ENCODE measurements at regions not wholly inside any gene's neighbourhood (a gene's known extent, or its start where the extent isn't known, plus 50 kb on each side); places are given as distances from the start of the nearest gene placed in this dataset.
"Not testable (repeated sequence)": the region's sequence is repeated elsewhere in the genome, so short reads cannot be mapped to it uniquely, and the experiment has no call there.

- DNase-seq, result no peak
- H3K27me3 ChIP-seq, result no peaks in the 10 kb centered on the region
- TF ChIP-seq POLR2A (IDR thresholded peaks at IDR 0.05), result no peak
- TF ChIP-seq CTCF (IDR thresholded peaks at IDR 0.05), result no peak
- H3K36me3 ChIP-seq (replicated peaks in 1 of 2; ENCODE audit: insufficient read depth in 1 of 2, low read depth in 2 of 2), result no peaks in the 10 kb centered on the region
- H3K27ac ChIP-seq, result no peak overlapping the region
- ATAC-seq, result no peak
- no peaks in the 10 kb centered on the region for H3K4me1 ChIP-seq
- no peaks in the 10 kb centered on the region for H3K9me3 ChIP-seq
- H3K4me3 ChIP-seq, result no peak overlapping the region
- intact Hi-C loops (cut with DNase I), result no loop called here
- 58 to 67% methylated on average over 1 of the region's 1 CpG for WGBS, 2 donors
These were observed 444.0 kb upstream of the PITX2 start for GRCh38 chr4:111066887-111067286.

GRCh38 chr4:111068883-111069282 lies 446.0 kb upstream of the PITX2 start:
- 65 to 69% methylated on average over 3 of the region's 3 CpGs for WGBS, 2 donors
- DNase-seq (no peak), ATAC-seq (no peak)
- TF ChIP-seq CTCF (IDR thresholded peaks at IDR 0.05) (no peak), POLR2A (IDR thresholded peaks at IDR 0.05) (no peak)
- H3K27ac ChIP-seq, result no peak overlapping the region
- H3K9me3 ChIP-seq, result no peaks in the 10 kb centered on the region
- no peaks in the 10 kb centered on the region for H3K27me3 ChIP-seq
- intact Hi-C loops (cut with DNase I), result no loop called here
- H3K4me3 ChIP-seq, result no peak overlapping the region
- no peaks in the 10 kb centered on the region for H3K4me1 ChIP-seq
- no peaks in the 10 kb centered on the region for H3K36me3 ChIP-seq (replicated peaks in 1 of 2; ENCODE audit: insufficient read depth in 1 of 2, low read depth in 2 of 2)

GRCh38 chr4:111070390-111070789 lies 447.5 kb upstream of the PITX2 start:
- Histone ChIP-seq H3K9me3 (no peaks in the 10 kb centered on the region), H3K27ac (no peak overlapping the region), H3K27me3 (no peaks in the 10 kb centered on the region), H3K4me3 (no peak overlapping the region), H3K36me3 (replicated peaks in 1 of 2; ENCODE audit: insufficient read depth in 1 of 2, low read depth in 2 of 2) (no peaks in the 10 kb centered on the region), H3K4me1 (no peaks in the 10 kb centered on the region)
- DNase-seq (no peak), ATAC-seq (no peak)
- intact Hi-C loops (cut with DNase I), result no loop called here
- TF ChIP-seq POLR2A (IDR thresholded peaks at IDR 0.05) (no peak), CTCF (IDR thresholded peaks at IDR 0.05) (no peak)
- 68 to 78% methylated on average over 4 of the region's 4 CpGs for WGBS, 2 donors

GRCh38 chr4:111074523-111075114 lies 451.7 kb upstream of the PITX2 start:
- Histone ChIP-seq H3K36me3 (replicated peaks in 1 of 2; ENCODE audit: insufficient read depth in 1 of 2, low read depth in 2 of 2) (no peaks in the 10 kb centered on the region), H3K4me3 (no peak overlapping the region), H3K27me3 (no peaks in the 10 kb centered on the region), H3K9me3 (no peaks in the 10 kb centered on the region), H3K27ac (no peak overlapping the region), H3K4me1 (no peaks in the 10 kb centered on the region)
- intact Hi-C loops (cut with DNase I), result no loop called here
- WGBS, 2 donors, result 69 to 89% methylated on average over 4 to 12 of the region's 12 CpGs
- DNase-seq (no peak), ATAC-seq (no peak)
- TF ChIP-seq POLR2A (IDR thresholded peaks at IDR 0.05) (no peak), CTCF (IDR thresholded peaks at IDR 0.05) (no peak)

- H3K4me3 ChIP-seq; H3K9me3 ChIP-seq; H3K36me3 ChIP-seq (replicated peaks in 1 of 2; ENCODE audit: insufficient read depth in 1 of 2, low read depth in 2 of 2); DNase-seq; H3K27ac ChIP-seq; intact Hi-C loops (cut with DNase I); ATAC-seq; H3K27me3 ChIP-seq; H3K4me1 ChIP-seq: not testable (repeated sequence)
- 46 to 71% methylated on average over 1 of the region's 1 CpG for WGBS, 2 donors
These were observed 453.4 kb upstream of the PITX2 start for GRCh38 chr4:111076299-111076698.
